Suppressor macrophage treated with lipopolysaccharide for 4 hours (primary cell): ENCODE measurements at regions not wholly inside any gene's neighbourhood (a gene's known extent, or its start where the extent isn't known, plus 50 kb on each side); places are given as distances from the start of the nearest gene placed in this dataset.

Experiments
- DNase-seq: peaks from one replicate; pipeline ENCODE4 v3.0.0-alpha.2; 2020

DNA sequence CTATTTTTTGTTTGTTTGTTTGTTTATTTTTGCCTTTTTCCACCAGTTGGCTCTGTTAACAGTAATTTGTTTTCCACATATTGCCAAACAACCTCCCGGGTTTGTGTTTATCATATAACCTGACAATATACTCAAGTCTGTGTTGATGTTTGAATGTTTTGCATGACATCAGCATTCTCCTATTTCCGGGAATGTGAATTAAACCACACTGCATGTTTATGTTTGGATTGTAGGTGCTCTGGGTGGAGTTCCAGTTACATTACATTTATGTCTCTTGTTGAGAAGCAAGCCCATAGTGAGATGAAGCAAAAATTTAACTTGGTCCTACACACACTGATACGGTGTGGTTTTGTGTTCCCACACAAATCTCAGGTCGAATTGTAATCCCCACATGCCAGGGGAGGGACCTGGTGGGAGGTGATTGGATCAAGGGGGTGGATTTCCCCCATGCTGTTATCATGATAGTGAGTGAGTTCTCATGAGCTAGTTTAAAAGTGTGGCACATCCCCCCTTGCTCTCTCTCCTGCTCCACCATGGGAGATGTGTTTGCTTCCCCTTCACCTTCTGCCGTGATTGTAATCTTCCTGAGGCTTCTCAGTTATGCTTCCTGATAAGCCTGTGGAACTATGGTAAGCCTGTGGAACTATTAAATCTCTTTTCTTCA lies 54.4 kb upstream of the CLNK start:
- no peak for DNase-seq

DNA sequence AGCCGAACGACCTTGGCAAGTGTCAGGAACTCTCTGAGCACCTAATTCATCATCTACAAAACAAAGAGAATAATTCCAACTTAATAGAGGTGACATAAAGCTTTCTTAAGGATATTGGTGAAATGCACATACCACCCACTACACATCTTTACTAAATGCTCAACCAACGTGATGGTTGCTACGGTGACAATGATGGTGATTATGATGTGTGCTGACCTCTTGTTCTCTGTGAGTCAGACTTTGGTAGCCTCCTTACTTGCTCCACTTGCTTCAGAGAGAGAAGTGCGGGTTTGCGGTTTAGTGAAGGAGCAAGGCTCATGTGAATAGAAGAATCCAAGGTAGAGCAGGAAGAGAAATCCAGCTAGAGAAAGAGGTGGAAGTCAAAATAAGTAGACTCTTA lies 52.8 kb upstream of the CLNK start:
- DNase-seq, result no peak

DNA sequence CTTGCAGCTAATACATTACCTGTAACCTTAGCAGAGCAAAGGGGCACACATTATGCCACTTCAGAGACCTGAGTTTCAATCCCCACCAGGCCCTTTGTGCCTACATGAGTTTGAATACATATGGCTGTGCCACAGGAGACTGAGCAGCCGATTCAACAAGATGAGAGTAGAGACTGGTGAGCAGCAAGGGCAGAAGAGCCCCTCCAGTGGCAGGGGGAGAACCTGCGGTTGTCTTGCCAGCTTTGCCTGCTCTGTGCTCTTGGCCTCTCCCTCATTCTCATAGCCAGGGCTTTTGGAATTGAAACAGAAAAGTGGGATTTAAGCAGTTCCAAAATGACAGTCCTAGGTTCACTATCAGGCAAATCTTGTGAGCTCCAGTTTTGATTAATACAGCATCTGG lies 52.3 kb upstream of the CLNK start:
- no peak for DNase-seq

DNA sequence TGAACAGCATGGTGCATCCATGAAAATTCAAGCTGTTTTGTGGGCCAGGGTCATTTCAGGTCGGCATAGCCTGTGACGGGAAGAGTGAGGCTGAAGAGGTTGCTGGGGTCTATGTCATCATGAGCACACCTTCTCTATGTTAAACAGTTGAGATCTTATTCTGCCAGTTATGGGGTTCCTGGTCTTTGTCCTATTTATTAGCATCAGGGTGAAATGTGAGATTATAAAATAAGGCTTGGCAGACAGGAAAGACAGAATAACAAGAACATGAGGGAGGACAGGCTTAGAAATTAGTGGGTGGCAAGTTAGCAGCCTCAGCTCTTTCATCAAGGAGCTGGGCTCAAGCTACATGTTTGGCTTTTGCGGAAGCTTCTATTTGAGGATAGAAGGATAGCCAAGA lies 51.7 kb upstream of the CLNK start:
- DNase-seq, result no peak

DNA sequence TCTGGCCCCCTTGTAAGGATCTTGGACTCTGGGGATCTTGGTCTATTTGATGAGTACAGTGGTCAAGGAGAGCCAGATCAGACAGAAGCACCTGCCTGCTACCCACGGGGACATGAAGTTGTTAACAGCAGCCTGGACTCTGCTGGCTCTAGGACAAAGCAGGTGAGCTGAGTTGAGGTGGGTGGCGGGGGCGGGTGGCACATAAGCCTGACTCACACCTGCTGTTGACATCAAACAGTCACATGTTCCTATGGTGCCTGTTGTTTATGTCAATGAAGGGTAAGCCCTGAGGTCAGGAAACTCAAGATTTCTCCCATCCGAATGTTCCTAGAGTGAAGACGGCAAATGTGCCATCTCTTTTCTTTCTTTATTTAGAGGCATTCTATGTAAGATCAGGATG lies 50.1 kb upstream of the CLNK start:
- no peak for DNase-seq
